ENCODE measurements at regions not wholly inside any gene's neighbourhood (a gene's known extent, or its start where the extent isn't known, plus 50 kb on each side); places are given as distances from the start of the nearest gene placed in this dataset.

DNA sequence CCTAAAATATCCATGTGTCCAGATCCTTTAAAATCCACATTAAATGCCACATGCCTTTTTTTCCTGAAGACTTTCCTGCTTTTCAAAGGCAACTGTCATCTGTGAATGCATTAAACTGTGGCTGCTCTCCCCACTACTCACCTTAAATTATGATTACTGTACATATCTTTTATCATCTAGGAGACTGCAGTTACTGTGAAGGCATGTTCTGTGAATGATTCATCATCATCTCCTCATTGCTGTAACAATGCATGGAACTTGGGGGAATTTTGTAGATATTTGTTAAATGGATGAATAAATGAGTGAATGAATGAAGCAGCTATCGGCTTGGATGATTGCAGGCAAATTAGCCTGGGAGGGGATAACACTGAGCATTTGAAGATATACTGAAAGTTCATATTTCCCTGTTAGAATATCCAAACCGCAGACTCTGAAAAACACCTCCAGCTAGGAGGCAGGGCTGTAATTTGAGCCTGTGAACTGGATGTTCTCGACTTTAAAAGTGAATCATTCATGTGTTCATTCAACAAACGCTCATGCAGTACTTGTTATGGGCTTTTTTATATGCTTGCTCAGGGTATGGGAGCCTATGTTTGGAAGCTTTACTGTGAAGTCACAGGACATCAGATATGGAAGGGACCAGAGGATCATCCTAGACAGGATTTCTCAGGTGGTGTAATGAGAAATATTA lies 519.2 kb downstream of the KIF4B start:
- H3K4me3 ChIP-seq (ENCODE audit: low read length), result no peak overlapping the region
- DNase-seq (ENCODE audit: low read depth), result peak; percentile 86
- TF ChIP-seq CTCF (IDR thresholded peaks at IDR 0.05; ENCODE audit: insufficient read depth, low read depth, low read length, missing control alignments), result no peak

DNA sequence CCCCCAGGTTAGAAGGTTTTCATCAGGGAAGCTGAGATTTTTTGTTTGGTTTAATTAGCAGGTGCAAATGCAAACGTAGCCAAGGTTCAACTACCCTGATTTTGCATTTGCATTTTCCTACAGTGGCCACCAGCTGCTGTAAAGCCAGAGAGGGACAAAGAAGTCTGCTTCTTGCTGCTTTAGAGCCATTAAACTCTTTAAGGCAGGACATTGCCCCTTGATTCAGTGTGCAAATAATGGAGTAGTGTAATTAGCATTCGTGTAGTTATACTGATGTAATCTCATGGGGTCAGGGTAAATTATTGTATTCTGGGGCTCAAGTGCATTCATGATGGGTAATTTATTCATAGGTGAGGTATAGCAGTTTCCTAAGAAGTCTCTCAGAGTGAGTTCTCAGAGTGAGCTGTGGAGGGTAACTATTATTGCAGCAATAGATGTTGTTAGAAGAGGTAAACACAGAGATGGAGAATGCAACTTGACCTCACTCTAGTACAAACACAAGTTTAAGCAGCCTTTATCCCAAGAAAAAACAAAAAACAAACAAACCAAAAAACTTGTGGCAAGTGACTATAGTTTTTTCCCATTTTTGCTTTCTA lies 526.5 kb downstream of the KIF4B start:
- TF ChIP-seq CTCF (IDR thresholded peaks at IDR 0.05; ENCODE audit: insufficient read depth, low read depth, low read length, missing control alignments), result no peak
- no peak overlapping the region for H3K4me3 ChIP-seq (ENCODE audit: low read length)
- no peak for DNase-seq (ENCODE audit: low read depth)

GRCh38 chr5:155546075-155546474 lies 532.5 kb downstream of the KIF4B start:
- no peak for TF ChIP-seq CTCF (IDR thresholded peaks at IDR 0.05; ENCODE audit: insufficient read depth, low read depth, low read length, missing control alignments)
- H3K4me3 ChIP-seq (ENCODE audit: low read length), result no peak overlapping the region
- DNase-seq (ENCODE audit: low read depth), result peak; percentile 41

DNA sequence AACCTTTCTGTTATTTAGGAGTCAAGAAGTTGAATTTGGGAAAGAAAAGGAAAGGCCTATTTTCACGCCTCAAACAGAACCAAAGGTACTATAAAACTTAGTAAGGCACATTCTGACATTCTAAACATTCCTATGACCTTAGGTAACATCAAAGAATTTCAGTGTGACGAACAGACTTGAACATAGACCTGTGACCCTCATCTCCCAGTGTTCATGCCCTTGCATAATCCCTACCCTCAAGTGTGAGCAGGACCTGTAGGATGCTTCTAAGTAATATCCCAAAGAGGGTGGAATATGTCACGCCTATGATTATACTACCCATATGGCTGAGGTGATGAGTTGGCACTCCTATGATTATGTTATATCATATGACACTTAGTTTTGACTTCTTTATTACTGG lies 540.9 kb downstream of the KIF4B start:
- H3K4me3 ChIP-seq (ENCODE audit: low read length), result no peak overlapping the region
- DNase-seq (ENCODE audit: low read depth), result peak; percentile 43
- TF ChIP-seq CTCF (IDR thresholded peaks at IDR 0.05; ENCODE audit: insufficient read depth, low read depth, low read length, missing control alignments), result no peak

DNA sequence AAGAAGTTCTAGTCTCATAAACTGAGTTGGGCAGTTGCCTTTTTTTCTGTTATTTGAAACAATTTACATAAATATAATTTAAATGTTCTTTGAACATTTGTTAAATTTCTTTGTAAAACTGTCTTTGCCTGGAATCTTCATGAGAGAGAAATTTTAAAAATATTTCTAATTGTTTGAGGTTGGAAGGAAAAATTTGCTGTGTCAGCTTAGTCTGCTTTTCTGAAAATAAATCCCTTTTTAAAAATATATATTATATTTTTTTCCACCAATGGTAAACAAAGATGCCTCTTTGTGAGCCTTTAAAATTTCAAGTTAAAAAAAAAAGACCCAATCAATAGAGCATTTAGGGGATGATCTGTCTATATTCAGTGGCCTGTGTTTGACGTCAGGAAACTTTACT lies 542.7 kb downstream of the KIF4B start:
- DNase-seq (ENCODE audit: low read depth), result no peak
- no peak overlapping the region for H3K4me3 ChIP-seq (ENCODE audit: low read length)
- no peak for TF ChIP-seq CTCF (IDR thresholded peaks at IDR 0.05; ENCODE audit: insufficient read depth, low read depth, low read length, missing control alignments)

DNA sequence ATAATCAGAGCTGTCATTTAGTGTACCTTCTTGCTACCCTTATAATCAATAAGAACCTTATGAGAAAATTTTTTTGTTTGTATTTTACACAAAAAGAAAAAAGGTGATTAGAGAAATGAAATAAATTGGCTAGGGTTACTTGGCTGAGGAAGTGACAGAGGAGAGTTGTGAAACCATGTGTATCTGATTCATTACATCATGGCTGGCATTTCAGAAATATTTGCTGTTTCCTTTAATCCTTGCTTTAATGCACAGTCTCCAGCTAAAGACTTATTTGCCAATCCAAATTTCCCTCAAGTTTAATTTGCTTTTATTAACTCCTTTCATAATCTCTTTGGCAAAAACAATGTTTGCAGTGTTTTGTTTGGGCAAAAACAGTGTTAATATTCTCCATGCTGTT lies 543.1 kb downstream of the KIF4B start:
- no peak for TF ChIP-seq CTCF (IDR thresholded peaks at IDR 0.05; ENCODE audit: insufficient read depth, low read depth, low read length, missing control alignments)
- no peak overlapping the region for H3K4me3 ChIP-seq (ENCODE audit: low read length)
- peak; percentile 68 for DNase-seq (ENCODE audit: low read depth)

DNA sequence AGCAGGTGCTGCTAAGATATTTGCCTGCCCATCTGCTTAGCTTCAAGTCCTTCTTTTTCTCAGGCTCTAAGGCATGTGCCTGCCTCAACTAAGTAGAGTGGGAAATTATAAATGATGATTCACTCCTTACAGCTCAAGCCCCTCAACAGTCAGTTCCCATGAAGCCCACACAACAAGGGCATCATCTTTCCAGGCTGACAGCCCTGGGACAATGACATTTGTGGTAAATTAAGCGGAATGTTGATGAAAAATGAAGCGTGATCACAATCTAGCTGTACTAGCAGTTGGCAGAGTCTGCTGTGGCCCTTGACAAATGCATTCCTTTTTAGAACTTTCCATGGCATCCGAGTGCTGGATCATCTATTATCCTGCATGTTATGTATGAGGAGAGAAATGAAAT lies 548.6 kb downstream of the KIF4B start:
- no peak for TF ChIP-seq CTCF (IDR thresholded peaks at IDR 0.05; ENCODE audit: insufficient read depth, low read depth, low read length, missing control alignments)
- H3K4me3 ChIP-seq (ENCODE audit: low read length), result no peak overlapping the region
- no peak for DNase-seq (ENCODE audit: low read depth)
